Stromal cell of bone marrow (primary cell): ENCODE measurements at regions not wholly inside any gene's neighbourhood (a gene's known extent, or its start where the extent isn't known, plus 50 kb on each side); places are given as distances from the start of the nearest gene placed in this dataset.
"Not testable (repeated sequence)": the region's sequence is repeated elsewhere in the genome, so short reads cannot be mapped to it uniquely, and the experiment has no call there.

ENCODE experiments used
- DNase-seq: peaks from one replicate; pipeline ENCODE4 v3.0.0-alpha.2; 2012; ENCODE audit warnings: low read depth

- no peak for DNase-seq
Measured at GRCh38 chr13:80952158-80952557, 611.2 kb upstream of the SPRY2 start.

DNA sequence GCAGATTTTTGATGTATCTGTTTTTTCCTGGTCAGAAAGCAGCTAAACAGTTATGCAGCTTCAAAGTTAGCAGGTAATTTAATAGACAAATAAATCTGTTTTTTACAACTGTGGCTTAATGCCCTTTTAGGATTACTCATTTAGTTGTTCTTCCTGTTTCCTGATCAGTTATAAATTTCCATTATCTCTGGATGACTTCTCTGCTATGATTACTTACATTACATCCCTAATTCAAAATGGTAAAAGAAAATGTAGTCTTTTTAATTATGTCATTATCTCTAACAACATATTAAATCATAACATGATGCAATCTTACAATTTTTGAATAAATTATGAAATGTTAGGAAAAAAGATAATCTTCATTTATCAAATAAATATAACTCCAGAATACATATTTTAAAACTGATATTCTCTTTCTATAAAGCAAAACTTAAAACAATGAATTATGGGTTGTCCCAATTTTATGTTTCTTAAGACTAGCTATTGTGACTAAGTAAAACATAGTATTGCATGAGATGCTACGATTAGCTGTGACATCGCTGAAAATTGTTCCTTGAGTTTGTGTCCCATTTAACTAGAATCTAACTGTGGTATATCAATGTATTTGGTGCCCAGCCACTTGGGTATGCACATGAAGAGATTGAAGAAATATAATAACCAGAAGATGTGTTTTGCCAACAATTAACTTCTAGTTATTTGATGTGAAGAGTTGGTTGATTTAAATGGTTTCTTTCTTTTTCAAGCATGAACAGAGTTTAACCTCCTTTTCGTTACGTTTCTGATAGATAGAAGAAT lies 605.3 kb upstream of the SPRY2 start:
- DNase-seq: no peak

- DNase-seq: no peak
Measured at GRCh38 chr13:80945328-80945727, 604.4 kb upstream of the SPRY2 start.

GRCh38 chr13:80939581-80939980 lies 598.7 kb upstream of the SPRY2 start:
- no peak for DNase-seq

DNA sequence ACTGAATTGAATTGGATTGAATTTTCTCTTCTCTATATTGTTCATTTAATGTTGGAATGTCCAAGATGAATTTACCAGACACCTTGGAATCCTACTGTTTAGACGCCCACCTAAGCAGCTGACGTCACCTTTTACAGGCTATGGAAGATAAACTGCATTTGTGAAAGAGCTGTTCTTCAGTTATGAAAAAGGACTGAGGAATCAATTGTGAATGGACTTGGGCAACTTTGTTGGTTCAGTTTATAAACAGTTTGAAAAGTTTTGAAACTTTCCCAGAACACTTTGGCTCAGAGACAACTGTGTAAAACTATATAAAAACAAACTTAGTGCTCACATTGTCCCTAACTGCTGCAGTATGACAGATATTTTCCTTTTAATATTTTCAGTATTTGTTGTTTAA lies 590.8 kb upstream of the SPRY2 start:
- DNase-seq: no peak

DNA sequence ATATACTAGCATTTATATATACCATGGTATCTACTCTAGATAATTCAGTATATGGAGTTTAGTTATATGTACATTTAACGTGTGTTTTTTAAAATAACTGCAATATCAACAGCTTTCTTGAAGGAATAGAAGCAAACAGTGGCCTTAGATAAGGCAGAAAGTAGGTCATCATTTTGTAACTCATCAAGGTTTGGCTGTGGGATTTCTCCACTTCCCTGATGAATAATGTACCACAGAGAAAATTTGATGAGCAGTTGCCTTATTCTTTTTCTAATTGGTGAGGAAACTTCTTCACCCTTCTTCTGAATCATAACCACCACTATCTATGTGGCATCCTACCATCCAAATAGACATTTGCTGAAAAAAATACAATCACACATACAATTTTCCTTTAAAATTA lies 590.2 kb upstream of the SPRY2 start:
- no peak for DNase-seq

- DNase-seq: no peak
Measured at GRCh38 chr13:80928241-80928640, 587.3 kb upstream of the SPRY2 start.

DNA sequence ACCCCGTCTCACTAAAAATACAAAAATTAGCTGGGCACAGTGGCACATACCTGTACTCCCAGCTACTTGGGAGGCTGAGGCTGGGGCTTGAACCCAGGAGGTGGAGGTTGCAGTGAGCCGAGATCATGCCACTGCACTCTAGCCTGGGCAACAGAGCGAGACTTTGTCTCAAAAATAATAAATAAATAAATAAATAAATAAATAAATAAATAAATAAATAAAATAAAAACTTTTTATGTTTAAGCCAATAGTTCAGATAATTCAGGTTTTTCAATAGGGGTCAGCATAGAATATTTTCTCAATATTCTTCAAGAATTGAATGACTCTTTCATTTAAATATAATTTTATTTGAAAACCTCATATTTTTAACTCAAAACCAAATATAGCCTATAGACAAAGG lies 585.1 kb upstream of the SPRY2 start:
- not testable (repeated sequence) for DNase-seq

DNA sequence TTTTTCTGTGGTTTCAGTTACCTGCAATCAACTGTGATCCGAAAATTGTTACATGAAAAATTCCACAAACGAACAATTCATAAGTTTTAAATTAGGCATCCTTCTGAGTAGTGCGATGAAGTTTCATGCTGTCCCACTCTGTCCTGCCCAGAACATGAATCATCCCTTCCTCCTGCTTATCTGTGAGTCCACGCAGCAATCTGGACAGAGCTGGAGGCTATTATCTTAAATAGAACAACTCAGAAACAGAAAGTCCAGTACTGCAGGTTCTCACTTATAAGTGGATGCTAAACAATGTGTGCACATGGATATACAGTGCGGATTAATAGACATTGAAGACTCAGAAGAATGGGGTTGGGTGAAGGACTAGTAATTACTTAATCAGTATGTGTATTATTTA lies 583.7 kb upstream of the SPRY2 start:
- no peak for DNase-seq

DNA sequence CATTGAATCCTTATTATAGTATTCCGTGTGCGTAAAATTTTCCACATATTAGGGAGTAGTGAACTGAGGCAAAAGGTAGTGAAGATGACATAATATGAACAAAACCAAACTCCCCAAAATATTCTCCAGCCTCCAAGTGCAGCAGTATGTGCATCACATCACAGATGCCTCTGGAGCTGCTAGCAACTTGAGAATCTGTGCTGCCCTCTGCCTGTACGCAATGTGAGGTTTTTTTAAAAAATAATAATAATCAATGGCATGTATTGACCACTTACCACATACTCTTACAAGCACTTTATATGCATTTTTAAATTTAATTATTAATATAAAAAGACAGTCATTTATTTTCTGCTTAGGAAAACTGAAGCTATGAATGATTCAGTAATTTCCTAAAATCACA lies 583.0 kb upstream of the SPRY2 start:
- no peak for DNase-seq

- DNase-seq: no peak
Measured at GRCh38 chr13:80921971-80922370, 581.0 kb upstream of the SPRY2 start.

DNA sequence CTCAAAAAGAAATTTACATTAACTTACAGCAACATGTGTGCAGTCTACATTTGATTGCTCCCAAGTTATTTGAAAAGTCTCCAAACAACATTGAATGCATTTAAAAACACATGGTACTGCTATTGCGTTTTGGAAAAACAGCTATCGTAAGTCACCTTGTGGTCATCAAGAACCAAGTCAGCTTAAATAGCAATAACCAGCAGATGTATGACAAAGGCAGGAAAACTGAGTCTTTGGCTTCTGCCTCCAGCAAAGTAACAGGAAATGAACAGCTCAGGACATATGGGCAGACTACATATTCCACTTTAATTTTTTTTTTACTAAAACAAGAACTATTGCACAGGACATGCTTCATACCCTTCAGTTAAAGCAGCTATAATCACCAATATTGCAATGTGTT lies 580.6 kb upstream of the SPRY2 start:
- DNase-seq: no peak

GRCh38 chr13:80906860-80907259 lies 565.9 kb upstream of the SPRY2 start:
- no peak for DNase-seq

DNA sequence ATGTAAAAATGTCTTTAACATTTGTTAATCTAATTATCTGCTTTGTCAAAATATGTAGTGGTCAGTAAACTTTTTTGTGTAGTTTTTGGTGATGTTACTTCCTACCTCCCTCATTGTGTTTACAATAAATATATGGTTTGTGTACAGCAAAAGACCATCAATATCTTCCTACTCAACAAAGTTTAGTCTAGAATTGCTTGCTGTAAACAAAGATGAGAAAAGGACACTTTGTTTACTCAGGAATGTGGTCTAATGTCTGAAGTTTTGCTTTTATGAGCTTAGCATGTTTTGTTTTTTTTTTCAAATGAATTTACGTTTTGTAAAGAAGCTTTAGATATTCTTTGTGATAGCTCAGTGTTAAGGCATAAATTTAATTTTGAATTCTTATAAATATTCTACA lies 563.5 kb upstream of the SPRY2 start:
- DNase-seq: no peak

DNA sequence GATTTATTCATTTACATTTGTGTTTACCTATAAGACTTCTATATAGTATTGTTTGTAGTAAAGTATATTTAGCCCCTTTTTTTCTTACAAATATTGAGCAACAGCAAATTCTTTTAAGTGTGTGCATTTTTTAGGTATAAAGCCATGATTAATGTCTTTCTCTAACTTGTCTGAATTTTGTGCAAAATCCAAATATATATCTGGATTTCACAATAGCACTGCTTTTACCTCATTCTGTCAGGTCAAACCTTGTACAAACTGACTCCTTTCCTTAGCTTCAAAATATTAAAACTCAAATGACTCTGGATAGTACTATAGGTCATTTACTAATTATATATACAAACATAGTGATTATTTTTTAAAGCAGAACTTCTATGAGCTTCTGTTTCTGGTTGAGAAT lies 563.0 kb upstream of the SPRY2 start:
- no peak for DNase-seq

DNA sequence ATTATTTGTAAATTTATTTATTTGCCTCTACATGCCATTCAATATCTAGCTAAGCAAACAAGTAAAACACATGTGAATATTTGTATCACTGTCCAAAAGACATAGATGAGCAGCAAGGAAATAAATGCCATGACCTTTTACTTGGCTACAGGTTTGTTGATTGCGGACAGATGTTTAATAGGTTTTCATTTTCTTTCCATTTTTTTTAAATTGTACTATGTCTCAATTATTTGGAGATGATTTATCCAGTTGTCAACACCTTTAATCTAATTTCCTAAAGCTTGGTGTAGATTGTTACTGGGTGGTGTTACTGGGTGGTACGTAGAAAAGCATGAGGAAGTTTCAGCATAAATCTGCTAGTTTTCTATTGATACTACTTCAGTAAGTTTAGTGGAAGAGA lies 560.6 kb upstream of the SPRY2 start:
- DNase-seq: no peak

DNA sequence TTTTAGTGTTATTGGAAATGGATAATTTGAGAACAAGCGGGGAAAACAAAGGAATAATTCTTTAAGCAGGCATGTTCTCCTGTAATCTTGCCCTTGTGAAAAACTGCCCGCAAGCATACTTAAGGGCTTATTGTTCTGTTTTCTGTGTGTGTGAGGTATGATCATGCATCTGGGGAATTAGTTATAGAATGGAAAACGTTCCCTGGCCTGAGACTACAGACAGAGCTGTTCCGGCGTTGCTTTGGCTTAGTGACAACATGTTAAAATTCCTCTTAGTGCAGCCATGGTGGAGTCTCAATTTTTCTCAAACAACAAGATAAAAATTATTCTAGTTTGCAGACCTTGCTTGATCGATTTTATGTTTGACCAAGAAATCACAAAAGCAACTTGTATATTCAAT lies 560.2 kb upstream of the SPRY2 start:
- DNase-seq: no peak

DNA sequence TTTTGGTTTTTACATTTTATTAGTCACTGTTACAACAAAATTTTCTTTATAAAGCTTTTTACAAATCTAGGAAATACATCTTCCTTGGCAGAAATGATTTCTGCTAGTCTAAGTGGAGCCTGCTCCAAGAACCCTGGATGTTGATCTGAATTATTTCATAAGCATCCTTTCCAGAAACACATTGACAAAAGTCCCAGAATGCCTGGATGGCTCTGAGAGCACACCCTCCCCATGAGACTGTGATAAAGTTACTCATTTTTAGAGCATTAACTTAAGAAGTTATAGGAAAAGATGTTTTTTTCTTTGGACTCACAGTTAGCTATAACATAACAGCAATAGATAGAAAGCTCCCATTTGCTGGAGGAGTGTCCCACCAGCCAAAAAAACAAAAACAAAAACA lies 559.6 kb upstream of the SPRY2 start:
- DNase-seq: no peak

DNA sequence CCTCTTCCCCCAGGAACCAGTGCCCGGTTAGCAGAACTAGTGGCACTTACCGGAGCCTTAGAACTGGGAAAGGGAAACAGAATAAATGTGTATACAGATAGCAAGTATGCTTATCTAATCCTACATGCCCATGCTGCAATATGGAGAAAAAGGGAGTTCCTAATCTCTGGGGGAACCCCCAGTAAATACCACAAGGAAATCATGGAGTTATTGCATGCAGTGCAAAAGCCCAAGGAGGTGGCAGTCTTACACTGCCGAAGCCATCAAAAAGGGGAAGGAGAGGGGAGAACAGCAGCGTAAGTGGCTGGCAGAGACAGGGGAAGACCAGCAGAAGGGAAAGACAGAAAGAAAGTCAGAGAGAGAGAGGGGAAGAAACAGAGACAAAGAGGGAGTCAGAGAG lies 556.7 kb upstream of the SPRY2 start:
- not testable (repeated sequence) for DNase-seq

DNA sequence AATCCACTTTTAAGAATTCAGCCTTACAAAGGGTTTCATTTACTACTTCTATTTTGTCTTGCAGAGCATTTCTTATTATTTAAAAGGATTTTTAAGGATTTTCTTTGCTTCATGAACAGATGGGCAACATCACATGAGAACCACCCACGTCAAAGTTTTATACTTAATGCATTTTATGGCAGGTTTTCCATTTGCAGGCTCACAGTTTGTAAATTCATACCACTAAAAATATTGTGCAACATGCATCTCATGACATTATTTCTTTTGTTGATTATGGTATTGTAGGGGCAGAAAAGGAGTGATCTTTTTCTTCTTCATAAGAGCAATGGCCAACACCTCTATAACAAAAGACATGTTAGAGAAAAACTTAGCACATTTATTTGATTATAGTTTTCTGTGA lies 554.0 kb upstream of the SPRY2 start:
- DNase-seq: no peak

GRCh38 chr13:80889829-80890228 lies 548.9 kb upstream of the SPRY2 start:
- DNase-seq: no peak

GRCh38 chr13:80888390-80888789 lies 547.5 kb upstream of the SPRY2 start:
- no peak for DNase-seq

DNA sequence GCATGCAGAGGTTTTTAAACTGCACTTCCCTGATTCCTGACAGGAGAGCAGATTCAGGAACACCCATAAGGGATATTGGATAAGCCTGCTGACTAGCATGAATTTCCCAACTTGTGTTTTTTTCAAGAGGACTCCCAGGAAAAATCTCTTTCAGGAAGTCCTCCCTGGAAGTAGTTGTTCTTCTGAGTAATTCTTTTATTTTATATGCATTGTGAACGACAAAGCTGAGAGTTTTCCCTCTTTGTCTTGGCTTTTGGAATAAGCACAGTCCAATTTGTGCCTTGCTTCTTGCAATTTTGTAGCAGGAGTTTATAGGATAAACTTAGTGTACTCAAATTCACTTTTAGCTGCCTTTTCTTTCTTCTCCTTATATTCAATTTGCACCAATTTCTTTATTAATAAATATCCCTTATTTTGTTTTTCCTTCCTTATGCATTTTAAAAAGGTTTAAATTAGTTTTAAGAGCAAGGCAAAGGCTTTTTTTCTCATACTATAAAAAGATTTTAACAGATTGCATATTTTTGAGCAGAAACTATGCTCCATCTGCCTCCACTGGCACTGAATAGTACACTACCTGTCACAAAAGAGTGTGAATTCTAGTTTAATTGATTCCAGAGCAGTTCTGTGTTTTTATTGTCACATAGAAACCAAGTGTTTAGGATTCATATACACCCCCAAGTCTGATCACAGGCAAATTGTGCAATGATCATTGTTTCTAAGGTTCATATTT lies 543.3 kb upstream of the SPRY2 start:
- no peak for DNase-seq

DNA sequence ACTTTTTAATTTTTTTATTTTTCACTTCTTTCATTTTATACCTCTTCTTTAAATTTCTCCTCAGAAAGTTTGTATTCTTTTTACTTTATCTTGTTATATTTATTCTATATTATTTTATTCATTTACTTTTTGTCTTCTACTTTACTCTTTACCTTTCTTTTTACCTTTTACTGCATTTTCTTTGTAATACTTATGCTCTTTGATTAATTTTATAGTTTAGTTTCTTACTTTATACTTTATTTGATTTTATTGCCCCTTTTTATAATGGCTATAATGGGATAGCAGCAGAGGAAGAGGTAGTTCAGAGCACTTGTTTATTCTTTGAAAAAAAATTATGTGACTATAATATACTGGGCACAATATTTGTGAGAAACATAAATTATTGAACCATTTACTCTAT lies 542.6 kb upstream of the SPRY2 start:
- DNase-seq: no peak
